ENCODE measurements at regions not wholly inside any gene's neighbourhood (a gene's known extent, or its start where the extent isn't known, plus 50 kb on each side); places are given as distances from the start of the nearest gene placed in this dataset.
"Not testable (repeated sequence)": the region's sequence is repeated elsewhere in the genome, so short reads cannot be mapped to it uniquely, and the experiment has no call there.

- Histone ChIP-seq H3K4me1 (no peaks in the 10 kb centered on the region), H3K36me3 (no peaks in the 10 kb centered on the region), H3K27me3 (peaks cover 0 to 28% (median 0%) of the 10 kb centered on the region in 4 donors), H3K9me3 (no peaks in the 10 kb centered on the region), H3K27ac (no peak overlapping the region), H3K4me3 (no peak overlapping the region)
- DNase-seq, result no peak
- no peak for TF ChIP-seq POLR2A (IDR thresholded peaks at IDR 0.05)
- TF ChIP-seq CTCF (IDR thresholded peaks at IDR 0.05), result no peak
- intact Hi-C loops (cut with DNase I), result no loop called here
These were observed 309.1 kb upstream of the CYRIA start for GRCh38 chr2:16974688-16975087.

- no peak overlapping the region for H3K4me3 ChIP-seq
- DNase-seq, result no peak
- intact Hi-C loops (cut with DNase I), result no loop called here
- no peak for TF ChIP-seq CTCF (IDR thresholded peaks at IDR 0.05)
- TF ChIP-seq POLR2A (IDR thresholded peaks at IDR 0.05), result no peak
- peaks cover 0 to 28% (median 0%) of the 10 kb centered on the region in 4 donors for H3K27me3 ChIP-seq
- no peaks in the 10 kb centered on the region for H3K9me3 ChIP-seq
- no peak overlapping the region for H3K27ac ChIP-seq
- WGBS, 2 donors, result 70 to 87% methylated on average over 2 of the region's 2 CpGs
- H3K4me1 ChIP-seq, result no peaks in the 10 kb centered on the region
- no peaks in the 10 kb centered on the region for H3K36me3 ChIP-seq
These were observed 308.1 kb upstream of the CYRIA start for GRCh38 chr2:16973586-16974286.

GRCh38 chr2:16972276-16972675 is 306.6 kb upstream of the CYRIA start:
- intact Hi-C loops (cut with DNase I), result no loop called here
- no peak for DNase-seq

GRCh38 chr2:16971722-16972234 is 306.1 kb upstream of the CYRIA start:
- intact Hi-C loops (cut with DNase I), result no loop called here
- Histone ChIP-seq H3K9me3 (no peaks in the 10 kb centered on the region), H3K4me3 (no peak overlapping the region), H3K36me3 (no peaks in the 10 kb centered on the region), H3K4me1 (no peaks in the 10 kb centered on the region), H3K27me3 (peaks cover 0 to 19% (median 0%) of the 10 kb centered on the region in 4 donors), H3K27ac (no peak overlapping the region)
- 63 to 66% methylated on average over 4 of the region's 4 CpGs for WGBS, 2 donors
- TF ChIP-seq CTCF (IDR thresholded peaks at IDR 0.05) (no peak), POLR2A (IDR thresholded peaks at IDR 0.05) (no peak)
- no peak for DNase-seq

More at GRCh38 chr2:16972276-16972675, 306.6 kb upstream of the CYRIA start:
- Histone ChIP-seq H3K4me3 (no peak overlapping the region), H3K27ac (no peak overlapping the region), H3K4me1 (no peaks in the 10 kb centered on the region), H3K27me3 (peaks cover 0 to 24% (median 0%) of the 10 kb centered on the region in 4 donors), H3K36me3 (no peaks in the 10 kb centered on the region), H3K9me3 (no peaks in the 10 kb centered on the region)
- WGBS, 2 donors, result 68 to 71% methylated on average over 1 of the region's 1 CpG
- no peak for TF ChIP-seq CTCF (IDR thresholded peaks at IDR 0.05)
- TF ChIP-seq POLR2A (IDR thresholded peaks at IDR 0.05), result no peak

GRCh38 chr2:16970948-16971347 is 305.3 kb upstream of the CYRIA start:
- H3K36me3 ChIP-seq; H3K27ac ChIP-seq; DNase-seq; intact Hi-C loops (cut with DNase I); H3K9me3 ChIP-seq; H3K4me1 ChIP-seq; H3K4me3 ChIP-seq: not testable (repeated sequence)
- 72 to 91% methylated on average over 3 of the region's 3 CpGs for WGBS, 2 donors
- peaks cover 0 to 11% (median 0%) of the 10 kb centered on the region in 4 donors for H3K27me3 ChIP-seq

Data from esophagus squamous epithelium (tissue), 5 donors.